GM12873 (cell line): ENCODE measurements at regions not wholly inside any gene's neighbourhood (a gene's known extent, or its start where the extent isn't known, plus 50 kb on each side); places are given as distances from the start of the nearest gene placed in this dataset.

Source experiments
- CTCF ChIP-seq: IDR thresholded peaks from 2 replicates; pipeline ENCODE4 v1.5.1; 2012; ENCODE audit warnings: low read depth, mild to moderate bottlenecking, moderate library complexity, low read length, control low read depth; ENCODE audit not compliant: insufficient read depth; ENCODE audit errors: missing control alignments

DNA sequence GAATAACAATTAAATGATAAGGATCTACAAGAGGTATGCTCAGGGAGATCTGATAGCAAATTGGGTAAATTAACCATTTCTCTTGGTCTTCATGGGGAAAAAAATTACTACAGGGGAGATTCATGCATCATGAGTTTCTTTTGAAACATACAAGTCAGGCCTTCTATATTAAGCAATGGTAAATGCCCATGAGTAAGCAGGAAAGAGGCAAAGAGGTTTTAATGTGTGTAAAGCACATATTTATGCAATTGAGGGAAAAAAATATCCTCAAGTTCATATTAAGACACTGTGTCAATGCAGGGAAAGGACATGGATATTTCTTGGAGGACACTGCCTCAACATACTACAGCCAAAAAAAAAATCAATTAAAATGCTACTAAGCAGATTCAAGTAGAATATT lies 73.4 kb upstream of the NR4A3 start:
- TF ChIP-seq CTCF: no peak

DNA sequence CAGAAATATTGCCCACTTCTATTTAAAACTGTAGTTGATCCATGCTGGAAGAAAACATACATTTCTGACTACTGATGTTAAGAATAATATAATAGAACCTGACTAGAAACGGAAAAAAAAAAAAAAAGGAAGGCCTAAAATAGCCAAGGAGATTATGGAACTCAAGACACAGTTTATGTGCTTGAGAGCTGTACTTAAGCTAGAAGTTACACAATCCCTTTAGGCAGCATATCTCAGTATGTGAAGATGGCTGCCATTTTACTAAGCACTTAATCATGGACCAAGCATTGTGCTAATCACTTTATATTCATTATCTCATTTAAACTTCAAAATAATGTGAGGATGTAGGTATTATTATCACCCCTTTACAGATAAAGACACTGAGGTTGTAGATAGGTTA lies 73.0 kb upstream of the NR4A3 start:
- TF ChIP-seq CTCF: no peak

DNA sequence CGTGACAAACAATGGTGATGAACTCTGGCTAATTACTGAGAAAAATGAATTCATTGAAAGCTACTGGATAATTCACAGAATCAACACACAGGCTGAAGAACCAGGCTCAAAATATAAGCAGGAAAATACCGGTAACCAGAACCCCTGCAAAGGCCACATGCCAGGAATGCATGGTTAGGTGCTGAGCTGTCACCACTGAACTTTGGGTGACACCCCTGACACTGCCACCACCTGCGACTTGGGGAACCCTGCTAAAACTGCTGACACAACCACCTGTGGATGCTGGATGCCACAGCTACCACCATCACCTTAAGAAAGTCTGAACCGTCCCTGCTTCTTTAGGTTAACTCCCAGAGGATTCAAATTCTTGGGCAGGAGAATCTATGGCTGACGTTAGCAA lies 72.0 kb upstream of the NR4A3 start:
- no peak for TF ChIP-seq CTCF

DNA sequence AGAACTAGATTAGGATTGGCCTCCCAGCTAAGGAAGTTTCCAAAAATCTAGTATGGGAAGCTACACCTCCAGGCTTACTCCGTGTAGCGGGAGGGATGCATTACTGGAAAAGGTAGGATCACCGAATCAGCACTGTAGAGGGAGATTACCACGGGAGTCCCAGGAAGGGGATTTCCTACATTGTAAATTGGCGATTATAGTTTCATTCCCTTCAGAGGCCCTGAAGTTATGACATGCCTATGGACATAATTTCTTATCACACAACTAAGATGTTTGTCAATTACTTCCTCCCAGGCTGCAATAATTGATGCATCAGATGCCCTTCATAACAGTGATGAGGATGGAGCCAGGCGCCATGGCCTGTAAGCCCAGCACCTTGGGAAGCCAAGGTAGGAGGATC lies 71.2 kb upstream of the NR4A3 start:
- no peak for TF ChIP-seq CTCF

GRCh38 chr9:99752417-99753109 lies 69.1 kb upstream of the NR4A3 start:
- no peak for TF ChIP-seq CTCF

GRCh38 chr9:99753436-99753835 lies 68.2 kb upstream of the NR4A3 start:
- no peak for TF ChIP-seq CTCF

DNA sequence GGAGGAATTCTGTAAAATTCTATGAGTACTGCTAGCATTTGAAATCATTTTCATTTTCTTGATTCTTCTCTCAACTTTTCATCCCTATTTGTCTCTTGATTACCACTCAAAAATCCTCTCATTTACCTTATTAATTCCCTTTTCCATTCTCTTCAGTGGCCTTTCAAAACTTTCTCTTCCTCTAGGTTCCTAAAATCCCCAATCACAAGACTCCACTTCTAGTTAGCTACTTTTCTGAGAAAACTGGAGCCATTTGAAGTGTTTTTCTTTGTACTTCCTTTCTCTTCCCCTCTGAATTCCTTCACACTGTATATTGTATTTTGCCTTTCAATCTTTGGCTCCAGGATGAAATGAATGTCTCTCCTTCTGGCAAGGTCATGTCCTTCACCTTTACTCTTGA lies 61.3 kb upstream of the NR4A3 start:
- no peak for TF ChIP-seq CTCF
